ENCODE measurements at regions not wholly inside any gene's neighbourhood (a gene's known extent, or its start where the extent isn't known, plus 50 kb on each side); places are given as distances from the start of the nearest gene placed in this dataset.
"Not testable (repeated sequence)": the region's sequence is repeated elsewhere in the genome, so short reads cannot be mapped to it uniquely, and the experiment has no call there.

GRCh38 chr1:195173753-195174152 lies 1434.5 kb downstream of the KCNT2 start:
- H3K27me3 ChIP-seq: no peaks in the 10 kb centered on the region
- H3K9me2 ChIP-seq (replicated peaks; ENCODE audit: insufficient read depth): no peaks in the 10 kb centered on the region
- no peak overlapping the region for H3K27ac ChIP-seq
- no peak overlapping the region for H2AFZ ChIP-seq
- no peaks in the 10 kb centered on the region for H3K79me2 ChIP-seq
- TF ChIP-seq, protein P1, sequence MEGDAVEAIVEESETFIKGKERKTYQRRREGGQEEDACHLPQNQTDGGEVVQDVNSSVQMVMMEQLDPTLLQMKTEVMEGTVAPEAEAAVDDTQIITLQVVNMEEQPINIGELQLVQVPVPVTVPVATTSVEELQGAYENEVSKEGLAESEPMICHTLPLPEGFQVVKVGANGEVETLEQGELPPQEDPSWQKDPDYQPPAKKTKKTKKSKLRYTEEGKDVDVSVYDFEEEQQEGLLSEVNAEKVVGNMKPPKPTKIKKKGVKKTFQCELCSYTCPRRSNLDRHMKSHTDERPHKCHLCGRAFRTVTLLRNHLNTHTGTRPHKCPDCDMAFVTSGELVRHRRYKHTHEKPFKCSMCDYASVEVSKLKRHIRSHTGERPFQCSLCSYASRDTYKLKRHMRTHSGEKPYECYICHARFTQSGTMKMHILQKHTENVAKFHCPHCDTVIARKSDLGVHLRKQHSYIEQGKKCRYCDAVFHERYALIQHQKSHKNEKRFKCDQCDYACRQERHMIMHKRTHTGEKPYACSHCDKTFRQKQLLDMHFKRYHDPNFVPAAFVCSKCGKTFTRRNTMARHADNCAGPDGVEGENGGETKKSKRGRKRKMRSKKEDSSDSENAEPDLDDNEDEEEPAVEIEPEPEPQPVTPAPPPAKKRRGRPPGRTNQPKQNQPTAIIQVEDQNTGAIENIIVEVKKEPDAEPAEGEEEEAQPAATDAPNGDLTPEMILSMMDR (IDR thresholded peaks at IDR 0.05; ENCODE audit: poor library complexity): no peak
- TF ChIP-seq EZH2phosphoT487 (IDR thresholded peaks at IDR 0.05; ENCODE audit: low read depth, severe bottlenecking, unreplicated experiment) (no peak), EZH2 (IDR thresholded peaks at IDR 0.05; ENCODE audit: borderline replicate concordance) (no peak)
- no peak for DNase-seq (ENCODE audit: low spot score)
- no peaks in the 10 kb centered on the region for H3K36me3 ChIP-seq (replicated peaks; ENCODE audit: insufficient read depth, low read depth)
- no peak overlapping the region for H3K4me3 ChIP-seq
- H3K9me3 ChIP-seq (ENCODE audit: low read depth): no peaks in the 10 kb centered on the region
- H3K4me1 ChIP-seq (ENCODE audit: insufficient read depth): no peaks in the 10 kb centered on the region
- H3K4me2 ChIP-seq: no peak overlapping the region
- no peaks in the 10 kb centered on the region for H4K20me1 ChIP-seq (ENCODE audit: insufficient read depth, poor library complexity, severe bottlenecking)

GRCh38 chr1:195159795-195160194 lies 1448.4 kb downstream of the KCNT2 start:
- WGBS (ENCODE audit: low lambda C conversion rate, missing lambda C conversion rate): 62% methylated on average over 1 of the region's 1 CpG

GRCh38 chr1:195158091-195158490 lies 1450.1 kb downstream of the KCNT2 start:
- H3K4me1 ChIP-seq (ENCODE audit: insufficient read depth): no peaks in the 10 kb centered on the region
- H3K4me2 ChIP-seq: no peak overlapping the region
- no peaks in the 10 kb centered on the region for H3K9me2 ChIP-seq (replicated peaks; ENCODE audit: insufficient read depth)
- TF ChIP-seq EZH2phosphoT487 (IDR thresholded peaks at IDR 0.05; ENCODE audit: low read depth, severe bottlenecking, unreplicated experiment) (no peak), EZH2 (IDR thresholded peaks at IDR 0.05; ENCODE audit: borderline replicate concordance) (no peak)
- TF ChIP-seq, protein P1 (IDR thresholded peaks at IDR 0.05; ENCODE audit: poor library complexity): no peak
- H3K9me3 ChIP-seq (ENCODE audit: low read depth): no peaks in the 10 kb centered on the region
- no peak overlapping the region for H2AFZ ChIP-seq
- no peak overlapping the region for H3K4me3 ChIP-seq
- no peaks in the 10 kb centered on the region for H3K79me2 ChIP-seq
- no peaks in the 10 kb centered on the region for H4K20me1 ChIP-seq (ENCODE audit: insufficient read depth, poor library complexity, severe bottlenecking)
- no peaks in the 10 kb centered on the region for H3K36me3 ChIP-seq (replicated peaks; ENCODE audit: insufficient read depth, low read depth)
- no peak for DNase-seq (ENCODE audit: low spot score)
- no peak overlapping the region for H3K27ac ChIP-seq
- 95% methylated on average over 4 of the region's 4 CpGs for WGBS (ENCODE audit: low lambda C conversion rate, missing lambda C conversion rate)
- no peaks in the 10 kb centered on the region for H3K27me3 ChIP-seq

More at GRCh38 chr1:195159795-195160194, 1448.4 kb downstream of the KCNT2 start:
- not testable (repeated sequence) for H3K9me2 ChIP-seq (replicated peaks; ENCODE audit: insufficient read depth); H3K4me3 ChIP-seq; H3K79me2 ChIP-seq; H2AFZ ChIP-seq; H3K36me3 ChIP-seq (replicated peaks; ENCODE audit: insufficient read depth, low read depth); H3K4me2 ChIP-seq; H3K9me3 ChIP-seq (ENCODE audit: low read depth); H4K20me1 ChIP-seq (ENCODE audit: insufficient read depth, poor library complexity, severe bottlenecking); H3K4me1 ChIP-seq (ENCODE audit: insufficient read depth); H3K27me3 ChIP-seq; DNase-seq (ENCODE audit: low spot score); H3K27ac ChIP-seq

DNA sequence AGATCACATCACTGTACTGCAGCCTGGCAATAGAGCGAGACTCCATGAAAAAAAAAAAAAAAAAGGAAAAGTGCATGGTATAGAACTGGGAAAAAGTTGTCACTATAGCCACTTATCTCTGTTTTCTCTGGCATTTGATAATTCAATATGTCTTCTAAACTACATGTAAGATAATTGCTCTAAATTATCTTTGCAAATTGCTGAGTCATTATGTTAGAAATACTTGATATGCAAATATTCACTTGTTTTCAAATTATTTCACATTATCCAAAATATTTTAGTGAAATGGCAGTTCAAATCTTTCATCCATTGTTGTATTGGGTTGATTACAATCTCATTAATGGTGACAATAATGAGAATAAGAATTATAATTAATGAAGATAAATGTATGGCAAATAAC lies 1455.1 kb downstream of the KCNT2 start:
- Histone ChIP-seq H3K4me1 (ENCODE audit: insufficient read depth) (no peaks in the 10 kb centered on the region), H3K4me3 (no peak overlapping the region), H3K27ac (no peak overlapping the region), H3K4me2 (no peak overlapping the region), H3K9me3 (ENCODE audit: low read depth) (no peaks in the 10 kb centered on the region), H3K9me2 (replicated peaks; ENCODE audit: insufficient read depth) (no peaks in the 10 kb centered on the region), H3K27me3 (no peaks in the 10 kb centered on the region), H3K79me2 (no peaks in the 10 kb centered on the region), H3K36me3 (replicated peaks; ENCODE audit: insufficient read depth, low read depth) (no peaks in the 10 kb centered on the region), H2AFZ (no peak overlapping the region), H4K20me1 (ENCODE audit: insufficient read depth, poor library complexity, severe bottlenecking) (no peaks in the 10 kb centered on the region)
- no peak for DNase-seq (ENCODE audit: low spot score)
- TF ChIP-seq EZH2phosphoT487 (IDR thresholded peaks at IDR 0.05; ENCODE audit: low read depth, severe bottlenecking, unreplicated experiment) (no peak), EZH2 (IDR thresholded peaks at IDR 0.05; ENCODE audit: borderline replicate concordance) (no peak)
- TF ChIP-seq, protein P1 (IDR thresholded peaks at IDR 0.05; ENCODE audit: poor library complexity): no peak
- 81% methylated on average over 1 of the region's 1 CpG for WGBS (ENCODE audit: low lambda C conversion rate, missing lambda C conversion rate)
